IMR-90 (cell line): ENCODE measurements at regions not wholly inside any gene's neighbourhood (a gene's known extent, or its start where the extent isn't known, plus 50 kb on each side); places are given as distances from the start of the nearest gene placed in this dataset.

Source experiments
- ATAC-seq: fragments of 200-7000 bp; cut with Tn5 transposase; 2 replicates; pipeline ENCODE4 v1.9.1; 2020; ENCODE audit warnings: low read depth, mild to moderate bottlenecking, moderate library complexity
- BruUV-seq: library from RNA; stranded (reverse); fragments of 400-500 nt; replicated peaks from 2 replicates; lab custom pipeline; 2021; lab: Mats Ljungman, UMichigan
- CTCF ChIA-PET: fragments of 300-600 bp; formaldehyde crosslinking; extraction: SDS; loops from one replicate; lab custom pipeline; 2021; ENCODE audit warnings: antibody characterized with exemption; lab: Yijun Ruan, JAX
- POLR2A ChIA-PET: fragments of 300-600 bp; sonication (Branson Sonifier 250); formaldehyde crosslinking; loops from one replicate; lab custom pipeline; 2022; ENCODE audit warnings: antibody characterized with exemption; ENCODE audit not compliant: unreplicated experiment; lab: Charles Lee
- DNase-seq: peaks from one replicate; pipeline ENCODE4 v3.0.0; 2013
- H2AFZ ChIP-seq: replicated peaks from 2 replicates; pipeline ENCODE3; 2013; ENCODE audit warnings: low read length, mild to moderate bottlenecking; ENCODE audit not compliant: poor library complexity
- H2AK5ac ChIP-seq: 2 replicates; pipeline ENCODE4 v1.6.1; 2013; ENCODE audit warnings: low read depth, low read length, inconsistent platforms
- H2AK9ac ChIP-seq: replicated peaks from 2 replicates; pipeline ENCODE3; 2013; ENCODE audit warnings: mild to moderate bottlenecking, low read depth, low read length, moderate library complexity; ENCODE audit not compliant: poor library complexity
- H2BK120ac ChIP-seq: 2 replicates; pipeline ENCODE4 v1.6.1; 2013; ENCODE audit warnings: low read depth, low read length, inconsistent platforms
- H2BK15ac ChIP-seq: 3 replicates; pipeline ENCODE4 v1.6.1; 2013; ENCODE audit warnings: low read depth, low read length, inconsistent platforms
- H2BK20ac ChIP-seq: 2 replicates; pipeline ENCODE4 v1.6.1; 2013; ENCODE audit warnings: low read depth, mild to moderate bottlenecking, inconsistent platforms, low read length, moderate library complexity
- H2BK5ac ChIP-seq: 2 replicates; pipeline ENCODE4 v1.6.1; 2013; ENCODE audit warnings: mild to moderate bottlenecking, low read depth, low read length, inconsistent platforms; ENCODE audit not compliant: poor library complexity, severe bottlenecking
- H3K14ac ChIP-seq: replicated peaks from 2 replicates; pipeline ENCODE4 v1.6.1; 2013; ENCODE audit warnings: low read depth, low read length, inconsistent platforms
- H3K18ac ChIP-seq: 2 replicates; pipeline ENCODE4 v1.6.1; 2013; ENCODE audit warnings: low read depth, low read length, control low read depth
- H3K23ac ChIP-seq: 2 replicates; pipeline ENCODE4 v1.6.1; 2013; ENCODE audit warnings: low read depth, low read length, inconsistent platforms
- H3K27ac ChIP-seq: 2 replicates; pipeline ENCODE4 v1.5.1; 2013; ENCODE audit warnings: mild to moderate bottlenecking, control low read depth, low read length; ENCODE audit not compliant: insufficient read depth
- H3K27me3 ChIP-seq: 2 replicates; pipeline ENCODE4 v1.6.1; 2013; ENCODE audit warnings: low read length; ENCODE audit not compliant: control insufficient read depth, insufficient read depth
- H3K36me3 ChIP-seq: 2 replicates; pipeline ENCODE4 v1.6.1; 2013; ENCODE audit warnings: low read length, mixed read lengths; ENCODE audit not compliant: control insufficient read depth, insufficient read depth
- H3K4ac ChIP-seq: 2 replicates; pipeline ENCODE4 v1.6.1; 2013; ENCODE audit warnings: low read depth, low read length, inconsistent platforms
- H3K4me1 ChIP-seq: 2 replicates; pipeline ENCODE4 v1.6.1; 2013; ENCODE audit warnings: low read length, mixed read lengths; ENCODE audit not compliant: control insufficient read depth, insufficient read depth
- H3K4me2 ChIP-seq: 2 replicates; pipeline ENCODE4 v1.6.1; 2013; ENCODE audit warnings: low read depth, mild to moderate bottlenecking, control low read depth, low read length, moderate library complexity
- H3K4me3 ChIP-seq: 2 replicates; pipeline ENCODE4 v1.5.1; 2013; ENCODE audit warnings: low read depth, mild to moderate bottlenecking, control low read depth, low read length, moderate library complexity; ENCODE audit not compliant: insufficient read depth
- H3K56ac ChIP-seq: 2 replicates; pipeline ENCODE4 v1.6.1; 2013; ENCODE audit warnings: low read length, inconsistent platforms; ENCODE audit not compliant: insufficient read depth; ENCODE audit errors: extremely low read depth
- H3K79me1 ChIP-seq, 2 experiments: 2 replicates each; pipeline ENCODE4 v1.6.1; 2013; ENCODE audit warnings: low read length in 2 of 2, inconsistent platforms in 1 of 2, low read depth in 1 of 2
- H3K9ac ChIP-seq: 2 replicates; pipeline ENCODE4 v1.6.1; 2013; ENCODE audit warnings: low read depth, low read length, control low read depth
- H3K9me1 ChIP-seq: 2 replicates; pipeline ENCODE4 v1.6.1; 2013; ENCODE audit warnings: low read length, inconsistent platforms; ENCODE audit not compliant: insufficient read depth
- H3K9me3 ChIP-seq: 2 replicates; pipeline ENCODE4 v1.6.1; 2013; ENCODE audit warnings: low read length; ENCODE audit not compliant: control insufficient read depth, insufficient read depth
- H4K20me1 ChIP-seq: 2 replicates; pipeline ENCODE4 v1.6.1; 2013; ENCODE audit warnings: low read length, inconsistent platforms; ENCODE audit not compliant: insufficient read depth
- H4K5ac ChIP-seq: 2 replicates; pipeline ENCODE4 v1.6.1; 2013; ENCODE audit warnings: mild to moderate bottlenecking, low read depth, low read length, control low read depth
- H4K8ac ChIP-seq, 2 experiments: 2 replicates each; pipeline ENCODE4 v1.6.1; 2013; ENCODE audit warnings: low read depth in 2 of 2, low read length in 2 of 2, control low read depth in 1 of 2, inconsistent platforms in 1 of 2
- H4K91ac ChIP-seq: 2 replicates; pipeline ENCODE4 v1.6.1; 2013; ENCODE audit warnings: low read depth, low read length, inconsistent platforms; ENCODE audit not compliant: insufficient read depth
- BHLHE40 ChIP-seq: fragments of 150-350 bp; IDR thresholded peaks from 2 replicates; pipeline ENCODE4 v1.6.1; 2016; ENCODE audit warnings: mild to moderate bottlenecking, low read depth, low read length
- CEBPB ChIP-seq: IDR thresholded peaks from 2 replicates; pipeline ENCODE4 v1.6.1; 2012; ENCODE audit warnings: low read depth, low read length, improper control_type of control experiment
- CHD1 ChIP-seq: IDR thresholded peaks from 2 replicates; pipeline ENCODE4 v1.6.1; 2012; ENCODE audit warnings: low read depth, low read length, improper control_type of control experiment
- MXI1 ChIP-seq: IDR thresholded peaks from 2 replicates; pipeline ENCODE4 v1.6.1; 2012; ENCODE audit warnings: low read depth, mild to moderate bottlenecking, low read length, moderate library complexity, borderline replicate concordance
- NFE2L2 ChIP-seq: fragments of 150-350 bp; IDR thresholded peaks from 2 replicates; pipeline ENCODE4 v1.6.1; 2016; ENCODE audit warnings: low read depth, mild to moderate bottlenecking, low read length
- RAD21 ChIP-seq: IDR thresholded peaks from 2 replicates; pipeline ENCODE4 v1.6.1; 2012; ENCODE audit warnings: low read length, improper control_type of control experiment
- RCOR1 ChIP-seq: IDR thresholded peaks from 2 replicates; pipeline ENCODE4 v1.6.1; 2012; ENCODE audit warnings: mild to moderate bottlenecking, low read length, improper control_type of control experiment; ENCODE audit not compliant: insufficient replicate concordance
- SMC3 ChIP-seq: fragments of 150-350 bp; IDR thresholded peaks from 2 replicates; pipeline ENCODE4 v1.6.1; 2016; ENCODE audit warnings: low read depth, mild to moderate bottlenecking, antibody characterized with exemption, low read length, moderate library complexity
- USF2 ChIP-seq: fragments of 150-350 bp; IDR thresholded peaks from 2 replicates; pipeline ENCODE4 v1.6.1; 2017; ENCODE audit warnings: mild to moderate bottlenecking, antibody characterized with exemption, low read length, low read depth
- WGBS, 2 experiments: methylation state at CpG; one replicate each; pipeline versions ENCODE4 v1.1.5 to v1.1.7; 2013; ENCODE audit warnings: missing lambda C conversion rate in 2 of 2; ENCODE audit not compliant: insufficient read length in 1 of 2; ENCODE audit errors: extremely low coverage in 2 of 2; 5-methylcytosine and 5-hydroxymethylcytosine counted together
- dilution Hi-C: fragments of 300-500 bp; cut with HindIII; formaldehyde crosslinking; loops from one replicate; pipeline ENCODE4 v1.14.3; 2018; ENCODE audit warnings: low sequenced_read_pairs; ENCODE audit not compliant: unreplicated experiment
- in situ Hi-C: fragments of 300-500 bp; cut with MboI; formaldehyde crosslinking; loops from 3 replicates; pipeline ENCODE4 v1.14.3; 2019; ENCODE audit warnings: low sequenced_read_pairs, inconsistent platforms, mixed read lengths
- intact Hi-C: fragments of 100-400 bp; cut with micrococcal nuclease; formaldehyde crosslinking; loops from 2 replicates; pipeline ENCODE4 v1.10.0; 2022

GRCh38 chr3:193132964-193133363, 108.1 kb upstream of the PLAAT1 start:
- intact Hi-C loops, result no loop called here

More at GRCh38 chr3:193132964-193133363, 108.1 kb upstream of the PLAAT1 start:
- WGBS, 2 experiments, result no CpG with 5 or more reads among the region's 4 CpGs
- Histone ChIP-seq H3K23ac (no peak overlapping the region), H3K36me3 (no peaks in the 10 kb centered on the region), H3K14ac (no peak overlapping the region), H3K4me1 (no peaks in the 10 kb centered on the region), H3K27me3 (no peaks in the 10 kb centered on the region), H4K91ac (no peak overlapping the region), H3K4me3 (no peak overlapping the region), H2AK5ac (no peak overlapping the region), H3K27ac (no peak overlapping the region), H2BK15ac (no peak overlapping the region), H3K4me2 (no peak overlapping the region), H3K9ac (no peak overlapping the region), H2BK120ac (no peak overlapping the region), H3K9me3 (no peaks in the 10 kb centered on the region), H2AFZ (no peak overlapping the region), H3K56ac (no peak overlapping the region), H4K8ac (no peak overlapping the region), H3K9me1 (no peaks in the 10 kb centered on the region), H3K18ac (no peak overlapping the region), H3K4ac (no peak overlapping the region), H2AK9ac (no peak overlapping the region), H3K79me1 (no peaks in the 10 kb centered on the region), H2BK20ac (no peak overlapping the region), H2BK5ac (no peak overlapping the region), H4K5ac (no peak overlapping the region), H4K20me1 (no peaks in the 10 kb centered on the region)
- ATAC-seq (no peak), DNase-seq (no peak)
- POLR2A ChIA-PET, result no interaction called here
- CTCF ChIA-PET, result no interaction called here
- dilution Hi-C loops, result no loop called here
- BruUV-seq, result no TSS peak
- no peak for TF ChIP-seq MXI1
- TF ChIP-seq SMC3, result no peak
- TF ChIP-seq CEBPB, result no peak
- TF ChIP-seq BHLHE40, result no peak
- no peak for TF ChIP-seq CHD1
- TF ChIP-seq USF2, result no peak
- no peak for TF ChIP-seq RCOR1
- TF ChIP-seq NFE2L2, result no peak
- TF ChIP-seq RAD21, result no peak
- in situ Hi-C loops, result no loop called here
